Panc1 (cell line): ENCODE measurements at regions not wholly inside any gene's neighbourhood (a gene's known extent, or its start where the extent isn't known, plus 50 kb on each side); places are given as distances from the start of the nearest gene placed in this dataset.

Source experiments
- ATAC-seq: fragments of 200-7000 bp; cut with Tn5 transposase; 2 replicates; pipeline ENCODE4 v1.9.1; 2020; ENCODE audit warnings: mild to moderate bottlenecking, moderate library complexity
- BruUV-seq: library from RNA; stranded (reverse); fragments of 400-500 nt; replicated peaks from 2 replicates; lab custom pipeline; 2021; lab: Mats Ljungman, UMichigan
- CTCF ChIA-PET: fragments of 300-600 bp; sonication (Branson Sonifier 250); formaldehyde crosslinking; loops from one replicate; lab custom pipeline; 2022; ENCODE audit warnings: antibody characterized with exemption; lab: Charles Lee
- POLR2A ChIA-PET: fragments of 300-600 bp; sonication (Branson Sonifier 250); formaldehyde crosslinking; loops from one replicate; lab custom pipeline; 2022; ENCODE audit warnings: antibody characterized with exemption; lab: Charles Lee
- DNase-seq: peaks from one replicate; pipeline ENCODE4 v3.0.0-alpha.2; 2010; ENCODE audit warnings: low read depth, low spot score
- H3K27ac ChIP-seq: 2 replicates; pipeline ENCODE4 v1.5.1; 2011; ENCODE audit warnings: mild to moderate bottlenecking, low read length, inconsistent platforms
- H3K27me3 ChIP-seq: fragments of 200-500 bp; sonication (Bioruptor generic); 2 replicates; pipeline ENCODE4 v1.6.0; 2014; ENCODE audit warnings: low read length, inconsistent platforms; ENCODE audit not compliant: control insufficient read depth, insufficient read depth
- H3K36me3 ChIP-seq: fragments of 200-500 bp; sonication (Bioruptor generic); 2 replicates; pipeline ENCODE4 v1.5.1; 2014; ENCODE audit warnings: inconsistent platforms, mild to moderate bottlenecking, low read length, moderate library complexity; ENCODE audit not compliant: control insufficient read depth, insufficient read depth
- H3K4me1 ChIP-seq: 2 replicates; pipeline ENCODE4 v1.5.1; 2011; ENCODE audit warnings: inconsistent platforms, mild to moderate bottlenecking, low read length, moderate library complexity; ENCODE audit not compliant: control insufficient read depth, insufficient read depth
- H3K4me3 ChIP-seq, 2 experiments: 2 replicates each; pipeline ENCODE4 v1.5.1; 2011 to 2012; ENCODE audit warnings: low read depth in 2 of 2, low read length in 2 of 2, mild to moderate bottlenecking in 2 of 2, inconsistent platforms in 1 of 2, moderate library complexity in 1 of 2
- H3K9me3 ChIP-seq: fragments of 200-500 bp; sonication (Bioruptor generic); 2 replicates; pipeline ENCODE4 v1.5.1; 2014; ENCODE audit warnings: low read depth, mild to moderate bottlenecking, inconsistent platforms, low read length, moderate library complexity; ENCODE audit not compliant: control insufficient read depth, insufficient read depth
- POLR2AphosphoS5 ChIP-seq: IDR thresholded peaks from 2 replicates; pipeline ENCODE4 v1.6.1; 2012; ENCODE audit warnings: mild to moderate bottlenecking, low read depth, low read length, moderate library complexity
- SIN3A ChIP-seq: IDR thresholded peaks from 2 replicates; pipeline ENCODE4 v1.6.1; 2012; ENCODE audit warnings: low read depth, mild to moderate bottlenecking, low read length, moderate library complexity, borderline replicate concordance; ENCODE audit not compliant: insufficient read depth
- TCF7L2 ChIP-seq: IDR thresholded peaks from 2 replicates; pipeline ENCODE4 v1.6.1; 2011; ENCODE audit warnings: mild to moderate bottlenecking, low read depth, low read length, inconsistent platforms
- in situ Hi-C: cut with HindIII; loops from 2 replicates; pipeline ENCODE4 v1.10.0; 2016; ENCODE audit warnings: low sequenced_read_pairs, low pct_unique_long_range_greater_than_20kb
- intact Hi-C: fragments of 100-400 bp; cut with micrococcal nuclease; formaldehyde crosslinking; loops from one replicate; pipeline ENCODE4 v1.10.0; 2022; ENCODE audit not compliant: unreplicated experiment
- TF ChIP-seq, protein P1 (sequence below), 2 experiments: IDR thresholded peaks; 2 replicates each; pipeline ENCODE4 v1.6.1; 2011 to 2012; ENCODE audit warnings: low read depth in 2 of 2, control low read depth in 1 of 2, low read length in 1 of 2, mild to moderate bottlenecking in 1 of 2, moderate library complexity in 1 of 2; ENCODE audit not compliant: insufficient read depth in 1 of 2
- TF ChIP-seq, protein P2 (sequence below): fragments of 450-650 bp; IDR thresholded peaks from 2 replicates; pipeline ENCODE4 v1.5.1; 2017; ENCODE audit warnings: mild to moderate bottlenecking

GRCh38 chr2:63735931-63736330 is 105.8 kb upstream of the UGP2 start:
- intact Hi-C loops, result no loop called here
- in situ Hi-C loops, result no loop called here
- BruUV-seq, result no TSS peak
- Histone ChIP-seq H3K36me3 (no peaks in the 10 kb centered on the region), H3K27ac (no peak overlapping the region), H3K4me1 (no peaks in the 10 kb centered on the region), H3K4me3 (no peak overlapping the region), H3K27me3 (peaks cover 1% of the 10 kb centered on the region; the same call in 1 of the 2 replicates), H3K9me3 (no peaks in the 10 kb centered on the region)
- TF ChIP-seq, protein P1, sequence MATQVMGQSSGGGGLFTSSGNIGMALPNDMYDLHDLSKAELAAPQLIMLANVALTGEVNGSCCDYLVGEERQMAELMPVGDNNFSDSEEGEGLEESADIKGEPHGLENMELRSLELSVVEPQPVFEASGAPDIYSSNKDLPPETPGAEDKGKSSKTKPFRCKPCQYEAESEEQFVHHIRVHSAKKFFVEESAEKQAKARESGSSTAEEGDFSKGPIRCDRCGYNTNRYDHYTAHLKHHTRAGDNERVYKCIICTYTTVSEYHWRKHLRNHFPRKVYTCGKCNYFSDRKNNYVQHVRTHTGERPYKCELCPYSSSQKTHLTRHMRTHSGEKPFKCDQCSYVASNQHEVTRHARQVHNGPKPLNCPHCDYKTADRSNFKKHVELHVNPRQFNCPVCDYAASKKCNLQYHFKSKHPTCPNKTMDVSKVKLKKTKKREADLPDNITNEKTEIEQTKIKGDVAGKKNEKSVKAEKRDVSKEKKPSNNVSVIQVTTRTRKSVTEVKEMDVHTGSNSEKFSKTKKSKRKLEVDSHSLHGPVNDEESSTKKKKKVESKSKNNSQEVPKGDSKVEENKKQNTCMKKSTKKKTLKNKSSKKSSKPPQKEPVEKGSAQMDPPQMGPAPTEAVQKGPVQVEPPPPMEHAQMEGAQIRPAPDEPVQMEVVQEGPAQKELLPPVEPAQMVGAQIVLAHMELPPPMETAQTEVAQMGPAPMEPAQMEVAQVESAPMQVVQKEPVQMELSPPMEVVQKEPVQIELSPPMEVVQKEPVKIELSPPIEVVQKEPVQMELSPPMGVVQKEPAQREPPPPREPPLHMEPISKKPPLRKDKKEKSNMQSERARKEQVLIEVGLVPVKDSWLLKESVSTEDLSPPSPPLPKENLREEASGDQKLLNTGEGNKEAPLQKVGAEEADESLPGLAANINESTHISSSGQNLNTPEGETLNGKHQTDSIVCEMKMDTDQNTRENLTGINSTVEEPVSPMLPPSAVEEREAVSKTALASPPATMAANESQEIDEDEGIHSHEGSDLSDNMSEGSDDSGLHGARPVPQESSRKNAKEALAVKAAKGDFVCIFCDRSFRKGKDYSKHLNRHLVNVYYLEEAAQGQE (IDR thresholded peaks at IDR 0.05; ENCODE audit: insufficient read depth in 1 of 2, low read depth in 2 of 2, low read length in 1 of 2), result no peak
- TF ChIP-seq SIN3A (no peak), TCF7L2 (no peak), POLR2AphosphoS5 (no peak)
- TF ChIP-seq, protein P2, sequence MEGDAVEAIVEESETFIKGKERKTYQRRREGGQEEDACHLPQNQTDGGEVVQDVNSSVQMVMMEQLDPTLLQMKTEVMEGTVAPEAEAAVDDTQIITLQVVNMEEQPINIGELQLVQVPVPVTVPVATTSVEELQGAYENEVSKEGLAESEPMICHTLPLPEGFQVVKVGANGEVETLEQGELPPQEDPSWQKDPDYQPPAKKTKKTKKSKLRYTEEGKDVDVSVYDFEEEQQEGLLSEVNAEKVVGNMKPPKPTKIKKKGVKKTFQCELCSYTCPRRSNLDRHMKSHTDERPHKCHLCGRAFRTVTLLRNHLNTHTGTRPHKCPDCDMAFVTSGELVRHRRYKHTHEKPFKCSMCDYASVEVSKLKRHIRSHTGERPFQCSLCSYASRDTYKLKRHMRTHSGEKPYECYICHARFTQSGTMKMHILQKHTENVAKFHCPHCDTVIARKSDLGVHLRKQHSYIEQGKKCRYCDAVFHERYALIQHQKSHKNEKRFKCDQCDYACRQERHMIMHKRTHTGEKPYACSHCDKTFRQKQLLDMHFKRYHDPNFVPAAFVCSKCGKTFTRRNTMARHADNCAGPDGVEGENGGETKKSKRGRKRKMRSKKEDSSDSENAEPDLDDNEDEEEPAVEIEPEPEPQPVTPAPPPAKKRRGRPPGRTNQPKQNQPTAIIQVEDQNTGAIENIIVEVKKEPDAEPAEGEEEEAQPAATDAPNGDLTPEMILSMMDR, result no peak
- CTCF ChIA-PET, result no interaction called here
- POLR2A ChIA-PET, result no interaction called here
- DNase-seq (no peak), ATAC-seq (no peak)

- ChIA-PET POLR2A (interaction anchor here (0.7 kb wide), 1 partner anchor 42 kb away, joined by 3 read pairs; no protein-coding TSS in a partner anchor), CTCF (no interaction called here)
- no peaks in the 10 kb centered on the region for H3K36me3 ChIP-seq
- H3K27me3 ChIP-seq, result peaks cover 3% of the 10 kb centered on the region; the same call in 1 of the 2 replicates
- H3K27ac ChIP-seq, result no peak overlapping the region
- in situ Hi-C loops, result no loop called here
- DNase-seq (no peak), ATAC-seq (no peak)
- intact Hi-C loops, result no loop called here
- BruUV-seq, result no TSS peak
- H3K4me3 ChIP-seq, result no peak overlapping the region
- no peaks in the 10 kb centered on the region for H3K9me3 ChIP-seq
- TF ChIP-seq TCF7L2 (no peak), POLR2AphosphoS5 (no peak), SIN3A (no peak)
- TF ChIP-seq, protein P2, result no peak
- TF ChIP-seq, protein P1 (IDR thresholded peaks at IDR 0.05; ENCODE audit: insufficient read depth in 1 of 2, low read depth in 2 of 2, low read length in 1 of 2), result no peak
- H3K4me1 ChIP-seq, result no peaks in the 10 kb centered on the region
Observed at GRCh38 chr2:63736354-63736753, 105.3 kb upstream of the UGP2 start.
